ENCODE measurements at regions not wholly inside any gene's neighbourhood (a gene's known extent, or its start where the extent isn't known, plus 50 kb on each side); places are given as distances from the start of the nearest gene placed in this dataset.

DNA sequence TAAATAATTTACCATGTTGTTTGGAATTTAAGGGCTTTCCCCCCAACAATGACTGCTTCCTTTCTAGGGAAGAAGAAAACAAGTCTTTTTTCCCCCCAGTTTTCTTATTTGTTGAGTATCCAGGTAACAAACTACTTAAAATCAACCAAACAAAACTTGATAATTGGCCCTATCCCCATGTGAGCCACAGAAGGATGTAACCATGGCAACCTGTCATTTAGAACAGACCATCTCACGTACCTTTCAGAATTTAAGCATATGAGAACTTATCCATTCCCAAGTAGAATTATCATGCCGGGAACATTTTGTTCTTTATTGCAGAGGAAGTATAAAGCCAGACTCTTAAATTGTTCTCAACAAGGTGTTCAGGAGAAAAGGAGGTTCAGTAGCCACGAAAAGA lies 392.3 kb downstream of the CETN3 start:
- no peak overlapping the region for H3K27ac ChIP-seq (replicated peaks in 1 of 4)
- TF ChIP-seq EP300 (IDR thresholded peaks at IDR 0.05) (no peak), POLR2A (IDR thresholded peaks at IDR 0.05; ENCODE audit: low read depth) (no peak), POLR2AphosphoS5 (IDR thresholded peaks at IDR 0.05) (no peak), CTCF (IDR thresholded peaks at IDR 0.05) (no peak)
- no peaks in the 10 kb centered on the region for H3K9me3 ChIP-seq
- DNase-seq (ENCODE audit: extremely low spot score): no peak
- H3K27me3 ChIP-seq: no peaks in the 10 kb centered on the region
- no peaks in the 10 kb centered on the region for H3K36me3 ChIP-seq
- H3K4me1 ChIP-seq: peaks cover 0 to 4% (median 2%) of the 10 kb centered on the region in 4 donors
- intact Hi-C loops (cut with DNase I): no loop called here
- H3K4me3 ChIP-seq: no peak overlapping the region
- WGBS: 87% methylated on average over 3 of the region's 3 CpGs

DNA sequence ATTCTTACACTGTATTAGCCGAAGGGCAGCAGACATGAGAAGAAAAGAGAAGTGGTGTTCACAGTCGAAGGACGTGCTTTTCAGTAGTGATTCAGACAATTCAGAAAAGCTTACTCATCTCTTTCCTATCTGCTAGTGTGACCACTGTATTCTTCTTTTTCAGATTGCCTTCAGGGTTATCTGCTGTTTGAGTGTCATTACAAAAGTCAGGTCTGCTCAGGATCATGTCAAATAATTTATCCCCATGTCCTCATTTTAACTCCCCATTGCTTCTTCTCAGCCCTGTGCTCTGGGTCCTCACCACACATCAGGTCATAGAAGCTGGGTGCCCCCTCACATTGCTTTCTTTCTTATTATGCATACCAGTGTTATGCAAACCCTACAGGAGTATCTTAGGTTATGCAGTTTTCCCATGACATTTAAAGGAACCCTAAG lies 394.0 kb downstream of the CETN3 start:
- DNase-seq (ENCODE audit: extremely low spot score): no peak
- 46% methylated on average over 3 of the region's 3 CpGs for WGBS
- no peaks in the 10 kb centered on the region for H3K27me3 ChIP-seq
- H3K27ac ChIP-seq (replicated peaks in 1 of 4): no peak overlapping the region
- TF ChIP-seq POLR2A (IDR thresholded peaks at IDR 0.05; ENCODE audit: low read depth) (no peak), CTCF (IDR thresholded peaks at IDR 0.05) (no peak), EP300 (IDR thresholded peaks at IDR 0.05) (no peak), POLR2AphosphoS5 (IDR thresholded peaks at IDR 0.05) (no peak)
- intact Hi-C loops (cut with DNase I): no loop called here
- H3K4me1 ChIP-seq: no peaks in the 10 kb centered on the region
- no peaks in the 10 kb centered on the region for H3K9me3 ChIP-seq
- no peak overlapping the region for H3K4me3 ChIP-seq
- H3K36me3 ChIP-seq: no peaks in the 10 kb centered on the region

DNA sequence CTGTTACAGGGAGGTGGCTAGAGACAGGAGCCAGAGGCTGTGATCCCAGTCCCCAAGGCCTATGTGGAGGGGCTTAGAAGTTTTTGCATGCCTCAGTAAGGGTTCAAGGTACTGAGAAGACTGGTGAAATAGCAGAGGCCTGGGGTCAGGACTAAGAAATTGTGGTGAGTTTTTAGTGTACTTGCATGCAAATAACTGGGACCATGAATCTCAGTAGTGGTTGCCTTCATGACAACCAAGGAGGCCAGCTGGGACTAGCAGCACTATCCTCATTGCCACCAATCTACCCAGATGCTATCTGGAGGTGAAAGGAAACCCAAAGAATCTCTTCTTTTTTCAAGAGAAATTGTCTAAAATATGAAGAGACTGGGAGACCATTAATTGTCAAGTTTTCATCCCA lies 395.1 kb downstream of the CETN3 start:
- no peaks in the 10 kb centered on the region for H3K36me3 ChIP-seq
- intact Hi-C loops (cut with DNase I): no loop called here
- H3K27me3 ChIP-seq: no peaks in the 10 kb centered on the region
- no peak for TF ChIP-seq POLR2AphosphoS5 (IDR thresholded peaks at IDR 0.05)
- no peak for TF ChIP-seq POLR2A (IDR thresholded peaks at IDR 0.05; ENCODE audit: low read depth)
- no peak for TF ChIP-seq CTCF (IDR thresholded peaks at IDR 0.05)
- TF ChIP-seq EP300 (IDR thresholded peaks at IDR 0.05): no peak
- no peaks in the 10 kb centered on the region for H3K4me1 ChIP-seq
- no peaks in the 10 kb centered on the region for H3K9me3 ChIP-seq
- H3K4me3 ChIP-seq: no peak overlapping the region
- no peak overlapping the region for H3K27ac ChIP-seq (replicated peaks in 1 of 4)
- DNase-seq (ENCODE audit: extremely low spot score): no peak

DNA sequence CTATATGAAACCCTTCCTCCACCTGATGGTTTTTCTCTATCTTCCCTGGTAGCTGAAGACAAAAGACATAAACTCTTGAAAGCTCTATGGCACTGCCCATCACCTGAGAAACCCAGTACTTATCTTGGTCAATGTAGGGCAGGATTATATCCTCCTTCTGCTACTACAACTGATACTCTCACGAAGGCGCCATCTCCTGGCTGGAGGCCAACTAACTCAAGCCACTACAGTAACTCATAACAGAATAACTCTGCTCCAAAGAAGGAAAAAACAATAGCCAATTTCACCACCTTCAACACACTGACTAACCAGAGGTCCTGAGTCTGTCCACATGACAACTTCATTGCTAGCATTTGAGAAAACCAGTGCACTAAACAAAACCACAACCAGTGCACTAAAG lies 409.2 kb downstream of the CETN3 start:
- WGBS: 93% methylated on average over 2 of the region's 2 CpGs
- H3K9me3 ChIP-seq: no peaks in the 10 kb centered on the region
- no peaks in the 10 kb centered on the region for H3K27me3 ChIP-seq
- TF ChIP-seq CTCF (IDR thresholded peaks at IDR 0.05): no peak
- TF ChIP-seq EP300 (IDR thresholded peaks at IDR 0.05): no peak
- TF ChIP-seq POLR2A (IDR thresholded peaks at IDR 0.05; ENCODE audit: low read depth): no peak
- no peak overlapping the region for H3K4me3 ChIP-seq
- no peaks in the 10 kb centered on the region for H3K4me1 ChIP-seq
- intact Hi-C loops (cut with DNase I): no loop called here
- H3K36me3 ChIP-seq: no peaks in the 10 kb centered on the region
- no peak for DNase-seq (ENCODE audit: extremely low spot score)
- no peak overlapping the region for H3K27ac ChIP-seq (replicated peaks in 1 of 4)

DNA sequence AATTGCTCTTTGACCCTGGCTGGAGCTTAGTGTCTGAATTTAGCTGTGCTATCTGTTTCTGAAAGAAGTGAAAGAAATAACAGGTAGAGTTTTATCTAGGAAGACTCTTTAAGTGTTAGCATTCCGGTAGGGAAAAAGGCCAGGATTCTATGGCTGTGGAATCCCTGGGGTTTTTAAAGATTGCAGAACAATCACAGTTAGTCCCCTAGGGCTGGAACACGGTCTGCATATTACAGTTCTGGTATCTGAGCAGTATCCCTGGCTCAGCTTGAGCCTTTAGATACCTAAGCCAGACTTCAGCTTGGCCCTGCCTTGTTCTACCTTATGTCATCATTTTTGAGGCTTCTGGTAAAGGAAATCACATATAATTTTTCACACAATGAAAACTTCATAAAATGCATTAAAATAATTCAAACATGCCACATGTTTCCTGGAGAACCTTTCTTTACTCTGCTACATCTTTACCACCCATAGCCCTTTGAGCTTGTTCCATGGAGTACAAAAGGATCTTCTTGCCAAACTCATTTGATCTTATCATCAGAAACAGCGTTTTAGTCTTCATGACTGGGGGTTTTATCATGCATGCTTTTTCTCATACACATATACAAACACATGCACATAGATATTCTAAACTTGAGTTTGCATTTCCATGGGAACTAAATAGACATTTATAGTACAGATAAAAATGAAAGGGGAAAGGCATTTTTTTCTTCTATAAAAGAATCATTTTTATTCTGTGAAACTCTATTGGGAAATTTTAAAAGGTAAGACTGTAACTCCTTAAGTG lies 410.8 kb downstream of the CETN3 start:
- Histone ChIP-seq H3K4me1 (no peaks in the 10 kb centered on the region), H3K36me3 (no peaks in the 10 kb centered on the region), H3K27ac (replicated peaks in 1 of 4) (no peak overlapping the region), H3K9me3 (no peaks in the 10 kb centered on the region), H3K27me3 (no peaks in the 10 kb centered on the region), H3K4me3 (no peak overlapping the region)
- no peak for TF ChIP-seq EP300 (IDR thresholded peaks at IDR 0.05)
- no peak for TF ChIP-seq CTCF (IDR thresholded peaks at IDR 0.05)
- no peak for TF ChIP-seq POLR2AphosphoS5 (IDR thresholded peaks at IDR 0.05)
- TF ChIP-seq POLR2A (IDR thresholded peaks at IDR 0.05; ENCODE audit: low read depth): no peak
- intact Hi-C loops (cut with DNase I): no loop called here
- no peak for DNase-seq (ENCODE audit: extremely low spot score)
- 71% methylated on average over 3 of the region's 3 CpGs for WGBS

All from esophagus muscularis mucosa (tissue), 4 donors.